SK-N-SH treated with all-trans-retinoic acid at 6 μM for 48 hours (cell line): ENCODE measurements at regions not wholly inside any gene's neighbourhood (a gene's known extent, or its start where the extent isn't known, plus 50 kb on each side); places are given as distances from the start of the nearest gene placed in this dataset.

Source experiments
- ATAC-seq: fragments of 200-7000 bp; cut with Tn5 transposase; 3 replicates; pipeline ENCODE4 v1.9.1; 2020; ENCODE audit warnings: mild to moderate bottlenecking, moderate library complexity
- ARNTL ChIP-seq: fragments of 450-650 bp; formaldehyde crosslinking; IDR thresholded peaks from 2 replicates; pipeline ENCODE4 v1.5.0; 2020; ENCODE audit warnings: low read depth, mild to moderate bottlenecking, moderate library complexity, borderline replicate concordance
- BACH2 ChIP-seq: fragments of 250-450 bp; sonication (Bioruptor Pico); IDR thresholded peaks from 2 replicates; pipeline ENCODE4 v1.9.0; 2021; ENCODE audit warnings: mild to moderate bottlenecking, borderline replicate concordance
- CREB5 ChIP-seq: fragments of 250-450 bp; sonication (Bioruptor Pico); IDR thresholded peaks from 2 replicates; pipeline ENCODE4 v1.5.1; 2020; ENCODE audit warnings: low read depth, mild to moderate bottlenecking, moderate library complexity
- CSDC2 ChIP-seq: fragments of 250-450 bp; sonication (Bioruptor Pico); IDR thresholded peaks from 2 replicates; pipeline ENCODE4 v1.5.0; 2020; ENCODE audit warnings: mild to moderate bottlenecking, moderate library complexity
- ESRRG ChIP-seq: fragments of 250-450 bp; sonication (Bioruptor Pico); IDR thresholded peaks from 2 replicates; pipeline ENCODE4 v1.6.1; 2021; ENCODE audit warnings: mild to moderate bottlenecking
- GLIS3 ChIP-seq: fragments of 250-450 bp; sonication (Bioruptor Pico); IDR thresholded peaks from 2 replicates; pipeline ENCODE4 v1.5.0; 2020; ENCODE audit warnings: mild to moderate bottlenecking, moderate library complexity
- ISL1 ChIP-seq: fragments of 250-450 bp; sonication (Bioruptor Pico); IDR thresholded peaks from 2 replicates; pipeline ENCODE4 v2.1.2; 2022; ENCODE audit warnings: mild to moderate bottlenecking, moderate library complexity
- OSR1 ChIP-seq: fragments of 250-450 bp; sonication (Bioruptor Pico); IDR thresholded peaks from 2 replicates; pipeline ENCODE4 v1.8.0; 2022; ENCODE audit warnings: moderate library complexity, mild to moderate bottlenecking, inconsistent platforms
- PATZ1 ChIP-seq: fragments of 250-450 bp; sonication (Bioruptor Pico); IDR thresholded peaks from 2 replicates; pipeline ENCODE4 v1.8.0; 2020; ENCODE audit warnings: mild to moderate bottlenecking, moderate library complexity, borderline replicate concordance
- PPARA ChIP-seq: fragments of 250-450 bp; sonication (Bioruptor Pico); IDR thresholded peaks from 2 replicates; pipeline ENCODE4 v1.5.0; 2020; ENCODE audit warnings: mild to moderate bottlenecking, borderline replicate concordance
- RARB ChIP-seq: fragments of 250-450 bp; sonication (Bioruptor Pico); IDR thresholded peaks from 2 replicates; pipeline ENCODE4 v1.8.0; 2021; ENCODE audit warnings: mild to moderate bottlenecking, moderate library complexity
- TCF4 ChIP-seq: fragments of 250-450 bp; sonication (Bioruptor Pico); IDR thresholded peaks from 2 replicates; pipeline ENCODE4 v1.8.0; 2021; ENCODE audit warnings: mild to moderate bottlenecking, moderate library complexity, borderline replicate concordance
- TOX ChIP-seq: fragments of 250-450 bp; sonication (Bioruptor Pico); IDR thresholded peaks from 2 replicates; pipeline ENCODE4 v1.8.0; 2021; ENCODE audit warnings: mild to moderate bottlenecking, moderate library complexity, borderline replicate concordance
- TSHZ2 ChIP-seq: fragments of 250-450 bp; sonication (Bioruptor Pico); IDR thresholded peaks from 2 replicates; pipeline ENCODE4 v1.5.0; 2020; ENCODE audit warnings: mild to moderate bottlenecking, moderate library complexity
- ZC3H10 ChIP-seq: fragments of 250-450 bp; sonication (Bioruptor Pico); IDR thresholded peaks from 2 replicates; pipeline ENCODE4 v1.5.1; 2021; ENCODE audit warnings: mild to moderate bottlenecking, moderate library complexity
- ZFP3 ChIP-seq: fragments of 250-450 bp; sonication (Bioruptor Pico); IDR thresholded peaks from 2 replicates; pipeline ENCODE4 v1.5.0; 2020; ENCODE audit warnings: mild to moderate bottlenecking, moderate library complexity
- ZFP30 ChIP-seq: fragments of 450-650 bp; formaldehyde crosslinking; IDR thresholded peaks from 2 replicates; pipeline ENCODE4 v1.5.0; 2022; ENCODE audit warnings: mild to moderate bottlenecking, moderate library complexity
- ZNF565 ChIP-seq: fragments of 450-650 bp; formaldehyde crosslinking; conservative IDR thresholded peaks from 2 replicates; pipeline ENCODE4 v1.5.0; 2020; ENCODE audit warnings: low read depth, mild to moderate bottlenecking, moderate library complexity
- ZNF70 ChIP-seq: fragments of 450-650 bp; formaldehyde crosslinking; IDR thresholded peaks from 2 replicates; pipeline ENCODE4 v1.5.0; 2020; ENCODE audit warnings: mild to moderate bottlenecking, moderate library complexity
- ZNF8 ChIP-seq: fragments of 450-650 bp; formaldehyde crosslinking; IDR thresholded peaks from 2 replicates; pipeline ENCODE4 v1.5.0; 2020; ENCODE audit warnings: mild to moderate bottlenecking, moderate library complexity

GRCh38 chr7:131869169-131869844 lies 312.9 kb upstream of the PODXL start:
- 0 out of 3 replicates have a peak, but pooled peaks have one; percentile 33 for ATAC-seq
- TF ChIP-seq ZNF8 (CRISPR knock-in tag) (no peak), ZFP30 (no peak), CREB5 (CRISPR knock-in tag) (no peak), BACH2 (CRISPR knock-in tag) (no peak), TOX (CRISPR knock-in tag) (no peak), PPARA (CRISPR knock-in tag) (no peak), GLIS3 (CRISPR knock-in tag) (no peak), ZFP3 (CRISPR knock-in tag) (no peak), RARB (no peak)

GRCh38 chr7:131867461-131867860 lies 311.0 kb upstream of the PODXL start:
- TF ChIP-seq ISL1 (CRISPR knock-in tag) = no peak
- no peak for TF ChIP-seq PATZ1 (CRISPR knock-in tag)
- no peak for TF ChIP-seq ZNF70 (CRISPR knock-in tag)
- no peak for ATAC-seq

GRCh38 chr7:131865911-131866310 lies 309.5 kb upstream of the PODXL start:
- ATAC-seq = no peak
- TF ChIP-seq ZNF70 (CRISPR knock-in tag) = no peak
- no peak for TF ChIP-seq GLIS3 (CRISPR knock-in tag)
- no peak for TF ChIP-seq ZFP3 (CRISPR knock-in tag)
- TF ChIP-seq PPARA (CRISPR knock-in tag) = no peak
- TF ChIP-seq ZC3H10 = no peak

- TF ChIP-seq PPARA (CRISPR knock-in tag) = no peak
- TF ChIP-seq TCF4 = no peak
Measured at GRCh38 chr7:131861620-131862346, 305.4 kb upstream of the PODXL start.

GRCh38 chr7:131859147-131859821 lies 302.9 kb upstream of the PODXL start:
- peak; percentile 96 for ATAC-seq
- TF ChIP-seq PATZ1 (CRISPR knock-in tag) (no peak), TSHZ2 (no peak), ZNF70 (CRISPR knock-in tag) (no peak), CSDC2 (CRISPR knock-in tag) (no peak), ARNTL (no peak), OSR1 (no peak), ZC3H10 (no peak), TCF4 (no peak), ZFP30 (no peak), CREB5 (CRISPR knock-in tag) (no peak), ESRRG (CRISPR knock-in tag) (no peak), PPARA (CRISPR knock-in tag) (no peak), ZNF565 (CRISPR knock-in tag) (no peak), TOX (CRISPR knock-in tag) (no peak)

More at GRCh38 chr7:131861620-131862346, 305.4 kb upstream of the PODXL start:
- ATAC-seq = peak; percentile 75
